Renal cortical epithelial cell (primary cell): ENCODE measurements at regions not wholly inside any gene's neighbourhood (a gene's known extent, or its start where the extent isn't known, plus 50 kb on each side); places are given as distances from the start of the nearest gene placed in this dataset.

Source experiments
- DNase-seq: peaks from one replicate; pipeline ENCODE4 v3.0.0-alpha.2; 2011; ENCODE audit warnings: low read depth

DNA sequence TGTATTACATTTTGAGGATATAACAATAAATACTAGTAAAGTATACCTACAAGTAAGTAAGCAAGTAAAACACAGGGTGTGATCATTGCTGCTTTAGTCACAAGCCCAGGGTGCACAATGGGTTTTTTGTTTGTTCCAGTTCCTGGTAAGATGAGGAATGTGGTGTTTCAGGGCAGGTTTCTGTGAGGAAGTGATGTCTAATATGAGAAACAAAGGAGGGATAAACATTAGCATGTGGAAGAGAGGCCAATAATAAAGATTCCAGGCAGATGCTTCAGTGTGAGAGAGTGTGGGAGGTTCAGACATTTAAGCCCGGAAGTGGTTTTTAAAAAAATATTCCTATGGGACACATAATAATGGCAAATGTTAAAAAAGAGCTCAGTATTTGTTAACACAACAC, 808.1 kb upstream of the USP15 start:
- DNase-seq, result no peak

GRCh38 chr12:61487728-61488127, 772.5 kb upstream of the USP15 start:
- no peak for DNase-seq

GRCh38 chr12:61490526-61491498, 769.4 kb upstream of the USP15 start:
- DNase-seq, result peak; percentile 0

GRCh38 chr12:61502179-61502578, 758.0 kb upstream of the USP15 start:
- no peak for DNase-seq

- peak; percentile 19 for DNase-seq
These were observed 755.7 kb upstream of the USP15 start for GRCh38 chr12:61504396-61505080.

GRCh38 chr12:61513499-61513898, 746.7 kb upstream of the USP15 start:
- no peak for DNase-seq

DNA sequence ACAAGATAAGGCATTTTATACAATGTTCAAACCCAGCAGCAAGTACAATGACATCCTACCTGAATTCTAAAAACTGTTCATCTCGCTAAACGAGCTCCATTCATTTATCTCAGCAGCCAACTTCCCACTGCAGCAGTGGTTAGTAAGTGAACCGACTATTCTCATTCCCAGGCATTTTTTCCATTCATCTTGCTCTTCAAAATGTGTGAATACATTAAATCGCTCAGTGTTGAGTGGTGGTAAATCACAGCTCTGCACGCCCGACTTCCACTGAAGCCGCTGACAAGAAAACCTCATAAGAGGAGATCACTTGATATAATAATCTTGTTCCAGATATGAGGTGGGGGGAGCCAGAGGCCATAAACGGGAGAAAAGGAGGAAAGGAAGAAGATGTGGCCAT, 746.2 kb upstream of the USP15 start:
- DNase-seq, result no peak

- DNase-seq, result no peak
These were observed 738.9 kb upstream of the USP15 start for GRCh38 chr12:61521258-61521657.

- no peak for DNase-seq
These were observed 736.8 kb upstream of the USP15 start for GRCh38 chr12:61523276-61523992.

- DNase-seq, result no peak
These were observed 735.4 kb upstream of the USP15 start for GRCh38 chr12:61524851-61525250.

DNA sequence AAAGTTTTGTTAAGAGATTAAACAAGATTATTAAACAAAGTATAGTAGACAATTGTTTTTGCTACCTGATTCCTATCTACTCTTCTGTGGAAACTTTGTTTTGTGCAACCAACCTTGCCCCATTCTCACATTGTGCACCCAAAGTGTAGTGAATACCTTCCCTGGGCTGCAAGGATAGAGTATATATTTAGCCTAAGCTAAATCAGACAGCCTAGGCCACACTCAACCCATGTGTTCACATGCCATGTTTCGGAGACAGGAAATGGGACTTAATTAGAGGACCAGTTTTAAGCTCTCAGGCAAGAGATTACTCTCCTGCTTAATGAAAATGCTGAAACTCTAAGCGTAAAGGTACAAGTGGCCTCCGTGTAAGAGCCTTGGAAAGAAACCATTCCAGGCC, 734.9 kb upstream of the USP15 start:
- DNase-seq, result no peak

DNA sequence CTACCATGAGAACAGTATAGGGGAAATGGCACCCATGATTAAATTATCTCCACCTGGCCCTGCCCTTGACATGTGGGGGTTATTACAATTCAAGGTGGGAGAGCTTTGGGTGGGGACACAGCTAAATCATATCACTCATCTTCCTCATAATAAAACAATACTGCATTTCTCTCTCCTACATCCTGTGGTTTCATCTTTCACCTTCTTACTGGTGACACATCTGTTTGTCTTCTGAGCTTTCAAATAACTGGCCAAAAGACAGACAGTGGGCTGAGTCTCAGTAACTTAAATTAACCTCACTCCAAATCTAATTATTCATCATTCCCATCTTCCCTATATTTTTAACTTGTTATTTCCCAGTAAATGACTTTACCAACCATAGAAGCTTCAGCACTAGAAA, 729.7 kb upstream of the USP15 start:
- no peak for DNase-seq

DNA sequence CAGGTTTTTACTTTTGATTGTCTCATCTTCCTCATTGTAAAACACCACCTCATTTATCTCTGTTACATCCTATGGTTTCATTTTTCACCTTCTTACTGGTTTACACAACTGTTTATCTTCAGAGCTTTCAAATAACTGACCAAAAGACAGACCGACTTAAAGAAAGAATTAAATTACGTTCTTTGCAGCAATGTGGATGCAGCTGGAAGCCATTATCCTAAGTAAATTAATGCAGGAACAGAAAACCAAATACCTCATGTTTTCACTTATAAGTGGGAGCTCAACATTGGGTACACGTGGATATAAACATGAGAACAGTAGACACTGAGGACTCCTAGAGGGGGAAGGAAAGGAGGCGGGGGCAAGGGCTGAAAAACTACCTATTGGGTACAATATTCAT, 729.0 kb upstream of the USP15 start:
- DNase-seq, result no peak

GRCh38 chr12:61536117-61536516, 724.1 kb upstream of the USP15 start:
- no peak for DNase-seq

GRCh38 chr12:61536525-61536924, 723.7 kb upstream of the USP15 start:
- DNase-seq, result no peak

GRCh38 chr12:61538951-61539350, 721.3 kb upstream of the USP15 start:
- no peak for DNase-seq

- no peak for DNase-seq
These were observed 717.7 kb upstream of the USP15 start for GRCh38 chr12:61542551-61542950.

DNA sequence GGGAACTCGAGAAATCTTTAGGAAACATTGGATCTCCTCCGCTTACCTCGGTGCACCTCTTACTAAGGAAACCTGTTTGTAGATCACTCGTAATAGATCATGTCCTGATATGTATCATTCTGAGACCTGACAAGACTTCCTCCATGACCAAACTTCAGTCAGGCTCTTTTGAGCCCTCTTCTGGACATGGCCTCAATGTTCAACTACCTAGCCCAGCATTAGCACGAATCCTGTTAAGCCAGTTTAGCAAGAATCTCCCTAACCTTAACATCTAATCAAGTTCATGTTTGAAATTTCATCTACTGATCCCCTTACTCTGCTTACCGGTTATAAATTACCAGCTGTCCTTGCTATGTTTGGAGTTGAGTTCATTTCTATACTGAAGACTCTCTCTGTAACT, 713.9 kb upstream of the USP15 start:
- no peak for DNase-seq

DNA sequence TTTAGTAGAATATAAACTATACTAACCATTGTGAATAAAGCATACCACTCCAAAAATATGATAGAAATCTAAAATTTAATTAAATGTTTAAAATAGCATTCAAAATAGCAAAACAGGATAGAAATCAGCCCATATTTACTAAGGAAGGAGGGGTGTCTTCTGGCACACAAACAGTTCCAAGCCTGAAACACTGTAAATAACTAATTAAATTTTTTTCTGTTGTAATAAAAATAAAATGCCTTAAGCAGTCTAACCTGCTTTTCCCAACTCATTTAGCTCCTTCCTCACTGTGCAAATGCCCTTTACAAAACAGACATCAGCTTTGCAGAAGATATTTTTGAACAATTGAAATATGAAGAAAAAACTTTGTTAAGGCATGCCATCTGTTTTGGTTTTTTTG, 707.1 kb upstream of the USP15 start:
- no peak for DNase-seq

- no peak for DNase-seq
These were observed 705.8 kb upstream of the USP15 start for GRCh38 chr12:61554268-61555008.

GRCh38 chr12:61563665-61564450, 696.3 kb upstream of the USP15 start:
- DNase-seq, result no peak
